GM19372 (cell line): ENCODE measurements at regions not wholly inside any gene's neighbourhood (a gene's known extent, or its start where the extent isn't known, plus 50 kb on each side); places are given as distances from the start of the nearest gene placed in this dataset.

Source experiments
- ATAC-seq: cut with Tn5 transposase; IDR thresholded peaks from one replicate; pipeline ENCODE4 v1.9.1; 2021; ENCODE audit warnings: mild to moderate bottlenecking, low read depth, moderate library complexity; ENCODE audit not compliant: unreplicated experiment

DNA sequence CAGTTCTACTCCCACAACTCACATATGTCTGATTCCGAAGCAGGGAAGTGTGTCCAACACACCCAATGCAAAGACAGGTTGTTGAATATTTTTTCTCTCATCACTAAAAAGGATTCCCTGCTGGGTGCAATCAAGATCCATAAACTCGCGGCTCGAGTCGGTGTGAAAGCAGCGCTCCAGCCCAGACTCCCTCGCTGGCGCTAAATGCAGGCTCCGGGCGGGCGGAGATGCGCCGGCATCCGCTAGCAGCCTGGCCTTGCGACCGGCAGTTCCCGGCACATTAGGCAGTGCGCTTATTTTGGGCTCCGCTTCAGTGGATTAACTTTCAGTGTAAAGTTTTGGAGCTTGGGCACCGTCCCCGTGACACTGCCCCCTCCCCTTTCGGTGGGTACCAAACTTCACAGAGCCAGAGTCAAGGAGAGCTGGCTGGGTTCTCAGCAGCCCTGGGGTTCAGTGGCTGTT lies 87.7 kb upstream of the POU3F1 start:
- no peak for ATAC-seq

DNA sequence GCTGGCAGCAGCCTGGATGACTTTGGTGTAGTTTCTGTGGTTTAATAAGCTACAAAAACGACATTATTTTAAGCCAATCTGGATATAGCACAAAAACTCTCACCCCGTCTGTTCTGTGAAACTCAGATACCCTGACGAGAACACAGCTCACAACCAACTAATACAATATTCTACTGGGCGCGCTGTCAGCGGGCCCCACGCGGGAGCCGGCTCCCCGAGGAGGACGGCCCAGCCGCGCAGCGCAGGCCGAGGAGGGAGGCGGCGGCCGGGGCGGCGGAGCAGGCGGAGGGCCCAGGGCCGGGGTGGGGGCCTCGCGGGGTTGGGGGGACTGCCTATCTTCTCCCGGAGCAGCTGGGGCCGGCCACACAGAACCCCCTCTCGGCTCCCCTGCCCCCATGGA lies 87.2 kb upstream of the POU3F1 start:
- no peak for ATAC-seq

DNA sequence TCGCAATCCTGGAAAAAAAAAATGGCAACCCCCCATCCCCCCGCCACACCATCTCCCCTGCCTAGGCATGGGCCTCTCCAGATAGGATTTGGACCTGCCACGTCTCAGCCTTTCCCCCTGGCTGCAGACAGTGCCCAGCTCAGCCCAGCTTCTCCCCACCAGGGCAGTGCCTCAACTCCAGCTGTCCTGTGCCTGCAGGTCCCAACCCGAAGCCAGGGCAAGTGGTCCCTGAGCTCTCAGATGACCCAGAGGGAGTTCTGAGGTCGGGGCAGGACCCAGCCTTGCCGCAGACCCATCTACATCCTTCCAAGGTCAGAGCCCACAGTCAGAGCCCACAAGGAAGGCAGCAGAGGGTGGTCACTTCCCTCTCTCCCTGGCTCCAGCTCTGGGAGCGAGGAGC lies 86.7 kb upstream of the POU3F1 start:
- no peak for ATAC-seq

DNA sequence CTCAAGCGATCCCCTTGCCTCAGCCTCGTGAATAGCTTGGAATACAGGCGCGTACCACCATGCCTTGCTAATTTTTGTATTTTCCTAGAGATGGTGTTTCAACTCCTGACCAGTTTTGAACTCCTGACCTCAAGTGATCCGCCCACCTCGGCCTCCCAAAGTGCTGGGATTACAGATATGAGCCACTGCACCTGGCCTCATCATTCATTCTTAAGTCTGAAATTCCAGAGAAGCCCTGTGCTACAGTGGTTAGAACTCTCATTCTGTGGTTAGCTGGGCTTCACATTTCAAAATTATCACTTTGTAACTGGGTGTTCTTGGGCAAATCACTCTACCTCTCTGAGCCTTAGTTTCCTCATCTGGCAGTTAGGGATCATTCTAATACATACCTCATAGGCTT lies 86.1 kb upstream of the POU3F1 start:
- no peak for ATAC-seq

DNA sequence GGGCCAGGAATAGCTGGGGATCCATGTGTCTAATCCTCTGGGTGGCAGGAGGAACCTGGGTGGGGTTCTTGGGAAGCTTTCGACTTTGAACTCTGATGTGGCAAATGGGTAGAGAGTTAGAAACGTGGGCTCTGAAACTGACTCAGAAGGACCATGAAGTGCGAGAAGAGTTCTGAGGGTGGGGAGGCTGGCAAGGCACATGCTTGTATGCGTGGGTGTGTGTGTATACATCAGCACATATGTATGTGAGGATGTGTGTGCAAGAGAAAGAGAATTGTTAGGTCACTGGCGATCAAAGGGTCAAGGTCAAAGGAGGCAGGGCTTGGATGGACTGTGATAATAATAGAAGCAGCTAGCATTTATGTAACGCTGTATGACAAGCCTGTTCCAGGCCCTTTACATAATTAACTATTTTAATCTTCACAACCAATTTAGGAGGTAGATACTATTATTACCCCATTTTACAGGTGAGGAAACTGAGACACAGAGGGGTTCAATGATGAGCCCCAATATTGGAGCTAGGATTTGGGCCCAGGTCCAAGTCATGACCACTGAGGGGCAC lies 84.5 kb upstream of the POU3F1 start:
- ATAC-seq, result no peak

DNA sequence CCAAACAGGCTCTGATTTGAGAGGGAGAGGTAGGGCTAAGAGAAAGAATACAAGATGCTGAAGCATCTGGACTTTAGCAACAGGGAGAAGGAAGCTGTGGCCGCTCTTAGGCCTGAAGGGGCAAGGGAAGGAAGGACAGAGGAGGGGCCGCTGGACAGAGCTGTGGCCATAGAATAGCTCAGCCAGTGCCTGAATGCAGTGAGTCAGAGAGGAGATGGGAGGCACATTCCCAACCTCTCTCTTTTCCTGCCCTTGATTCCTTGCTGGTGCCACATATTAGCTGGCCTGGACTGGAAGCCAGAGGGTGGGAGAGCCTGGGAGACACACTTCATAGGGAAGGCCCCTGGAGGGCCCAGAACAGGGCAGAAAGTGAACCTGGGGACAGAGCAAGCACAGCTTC lies 83.4 kb upstream of the POU3F1 start:
- no peak for ATAC-seq

DNA sequence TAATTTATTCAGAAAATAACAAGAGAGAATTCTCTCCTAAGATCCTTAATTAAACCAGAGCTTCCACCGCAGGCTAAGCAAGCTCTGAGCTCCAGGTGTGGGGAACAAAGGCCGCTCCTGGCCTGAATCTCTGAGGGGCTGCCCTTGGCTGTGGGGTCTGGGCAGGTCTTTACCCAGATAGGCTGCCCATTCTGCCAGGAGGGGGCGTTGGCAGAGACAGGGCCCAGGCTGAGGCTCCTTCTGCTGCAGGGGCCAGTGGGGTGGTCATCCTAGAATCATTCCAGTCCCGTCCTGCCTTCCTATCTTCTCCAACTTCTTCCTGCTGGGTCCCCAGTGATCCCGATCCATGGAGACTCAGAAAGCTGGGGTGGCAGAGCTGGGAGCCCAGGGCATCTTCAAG lies 82.9 kb upstream of the POU3F1 start:
- no peak for ATAC-seq

DNA sequence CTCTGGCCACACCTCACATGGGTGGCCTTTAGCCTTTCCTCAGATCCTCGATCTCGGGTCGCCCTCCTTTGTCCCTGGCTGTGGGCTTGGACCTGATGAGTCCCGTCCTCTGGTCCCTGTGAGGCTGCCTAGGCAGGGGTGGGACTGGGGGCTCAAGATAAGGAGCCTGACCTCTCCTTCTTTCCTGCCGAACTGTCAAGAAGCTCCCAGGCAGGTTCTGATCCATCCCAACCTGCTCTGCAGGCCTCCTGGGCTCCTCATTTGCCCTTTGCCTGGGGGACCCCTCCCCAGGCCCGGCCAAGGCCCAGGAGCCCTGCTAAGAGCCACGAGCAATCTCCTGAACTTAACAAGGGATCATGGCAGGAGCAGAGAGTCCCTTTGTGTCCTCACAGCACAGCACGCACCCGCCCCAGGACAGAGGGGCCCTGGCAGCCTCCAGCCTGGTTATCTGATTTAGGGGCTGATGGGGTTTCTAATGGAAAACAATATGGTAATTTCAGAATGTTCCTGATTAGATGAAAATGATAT lies 82.4 kb upstream of the POU3F1 start:
- no peak for ATAC-seq

DNA sequence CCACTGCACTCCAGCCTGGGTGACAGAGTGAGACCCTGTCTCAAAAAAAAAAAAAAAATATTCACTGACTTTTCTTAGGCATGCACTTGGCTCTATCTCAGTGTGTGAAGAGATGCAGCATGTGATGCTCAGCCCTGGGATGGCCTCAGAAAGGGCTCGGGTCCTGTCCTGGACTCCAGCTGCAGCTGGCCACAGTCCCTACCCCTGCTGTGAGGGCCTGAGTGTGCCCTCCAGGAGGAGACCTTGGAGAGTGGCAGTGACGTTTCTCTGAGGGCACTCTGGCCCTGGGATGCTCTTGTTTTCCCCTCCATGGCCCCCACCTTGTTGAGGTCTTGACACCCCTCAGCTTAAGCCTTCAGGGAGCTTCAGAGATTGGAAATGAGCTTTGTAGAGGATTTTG lies 81.9 kb upstream of the POU3F1 start:
- no peak for ATAC-seq

DNA sequence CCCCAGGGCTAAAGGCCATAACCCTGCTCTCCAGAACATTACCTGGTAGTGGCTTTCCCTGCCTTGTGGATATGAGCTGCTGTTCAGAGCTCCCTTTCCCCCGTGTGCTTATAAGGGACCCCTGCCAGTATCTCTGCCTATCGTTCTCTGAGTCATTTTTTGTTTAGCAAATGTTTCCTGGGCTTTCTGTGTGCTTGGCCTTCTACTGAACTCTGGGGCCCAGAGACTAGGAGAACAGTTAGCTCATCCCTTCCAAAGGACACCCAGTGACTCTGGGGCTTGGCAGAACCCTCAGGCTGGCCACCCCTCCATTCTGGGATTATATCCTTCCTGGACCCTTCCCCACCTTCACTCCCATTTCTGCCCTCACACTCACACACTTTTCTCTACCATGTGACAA lies 80.8 kb upstream of the POU3F1 start:
- no peak for ATAC-seq

DNA sequence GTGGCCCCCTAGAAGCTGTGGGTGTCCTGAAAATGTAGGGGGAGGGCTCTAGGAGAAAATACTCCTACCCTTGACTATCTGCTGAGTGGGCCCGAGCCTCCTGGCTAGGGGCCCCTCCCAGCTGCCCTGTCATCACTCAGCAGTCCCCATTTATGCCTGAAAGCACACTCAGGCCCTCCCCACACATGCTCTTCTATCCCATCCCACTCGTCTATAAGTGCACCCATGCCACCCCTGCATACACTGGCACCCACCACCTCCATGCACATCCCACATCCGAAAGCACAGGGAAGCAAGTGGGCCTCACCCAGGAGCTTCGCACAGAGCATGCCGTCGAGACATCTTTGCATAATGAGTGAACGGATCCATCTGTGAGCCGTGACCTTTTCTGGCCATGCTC lies 80.4 kb upstream of the POU3F1 start:
- ATAC-seq, result no peak

DNA sequence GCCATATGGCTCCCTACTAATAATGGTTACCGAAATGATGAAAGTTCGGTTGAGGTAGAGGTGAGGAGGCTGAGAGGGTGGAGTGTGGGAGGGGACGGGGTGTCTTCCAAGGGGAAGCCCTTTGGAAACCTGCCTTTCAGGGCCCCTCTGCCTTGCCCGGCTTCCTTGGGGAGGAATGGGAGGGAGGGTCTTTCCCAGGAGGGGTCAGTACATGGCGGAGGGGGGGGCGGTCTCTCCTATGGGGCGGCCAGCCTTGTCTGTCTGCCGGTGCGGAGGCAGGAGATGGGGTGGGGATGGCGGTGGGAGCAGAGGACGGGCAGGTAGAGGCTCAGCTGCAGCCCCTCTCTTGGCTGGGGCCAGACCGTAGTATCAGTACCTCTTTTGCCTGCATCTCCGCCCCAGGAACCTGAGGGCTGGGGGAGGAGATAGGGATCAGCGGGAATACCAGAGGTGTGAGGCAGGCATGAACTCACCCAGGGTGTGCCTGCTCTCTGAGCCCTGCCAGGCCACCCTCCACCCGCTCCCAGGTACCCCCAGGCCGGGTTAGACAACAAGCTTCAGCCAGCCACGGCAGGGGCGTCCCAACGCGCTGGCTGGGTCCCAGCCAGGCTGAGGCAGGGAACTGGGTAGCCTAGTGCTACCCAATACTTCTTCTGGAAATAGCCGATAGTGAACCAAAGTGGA lies 79.4 kb upstream of the POU3F1 start:
- ATAC-seq, result no peak

DNA sequence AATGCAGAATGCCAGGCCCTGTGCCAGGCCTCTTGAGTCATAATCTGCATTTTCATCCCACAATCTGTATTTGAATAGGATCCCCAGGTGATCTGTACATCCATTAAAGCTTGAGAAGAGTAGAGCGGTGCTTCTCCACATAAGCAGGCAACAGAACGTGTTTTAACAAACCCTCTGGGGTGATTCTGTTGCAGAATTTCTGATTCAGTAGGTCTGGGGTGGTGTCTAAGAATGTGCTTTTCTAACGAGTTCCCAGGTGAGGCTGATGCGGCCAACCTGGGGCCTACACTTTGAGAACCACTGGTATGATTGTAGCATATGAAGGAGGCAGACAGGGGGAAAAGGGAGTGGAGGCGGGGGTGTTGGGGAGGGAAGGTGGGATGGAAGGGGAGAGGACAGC lies 78.4 kb upstream of the POU3F1 start:
- ATAC-seq, result no peak

DNA sequence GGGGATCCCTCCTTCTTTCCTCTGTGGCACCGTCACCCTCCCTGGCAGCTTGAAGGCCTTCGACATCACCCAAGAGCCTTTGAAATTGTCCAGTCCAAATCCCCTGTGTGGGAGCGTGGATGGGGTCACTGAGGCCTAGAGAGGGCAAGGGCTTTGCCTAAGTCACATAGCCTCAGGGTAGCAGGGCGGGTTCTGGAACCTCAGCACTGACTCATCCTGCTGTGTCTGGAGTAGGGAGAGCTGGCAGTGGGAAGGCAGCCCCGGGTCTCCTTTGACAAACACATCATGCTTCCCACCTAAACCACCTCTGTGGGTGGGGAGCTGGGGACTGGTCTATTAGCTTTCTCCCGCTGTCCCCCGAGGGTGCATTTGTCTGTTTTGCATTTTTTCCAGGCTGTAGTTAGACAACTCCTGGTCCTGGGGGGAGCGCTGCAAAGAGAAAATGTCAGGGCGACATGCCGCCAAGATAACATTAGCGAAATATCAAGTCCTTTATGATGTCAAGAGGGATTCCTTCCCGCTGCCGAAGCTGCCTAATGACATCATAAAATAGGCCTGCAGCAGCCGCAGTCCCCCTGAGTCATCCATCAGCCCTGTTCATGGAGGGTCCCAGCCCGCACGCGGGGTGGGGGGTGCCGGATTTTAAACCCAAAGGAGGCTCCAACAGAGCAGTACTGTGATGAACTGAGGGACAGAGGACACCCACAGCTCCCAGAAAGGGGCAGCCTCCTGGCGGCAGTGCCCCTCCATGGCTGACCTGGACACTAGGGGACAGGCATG lies 77.0 kb upstream of the POU3F1 start:
- no peak for ATAC-seq

DNA sequence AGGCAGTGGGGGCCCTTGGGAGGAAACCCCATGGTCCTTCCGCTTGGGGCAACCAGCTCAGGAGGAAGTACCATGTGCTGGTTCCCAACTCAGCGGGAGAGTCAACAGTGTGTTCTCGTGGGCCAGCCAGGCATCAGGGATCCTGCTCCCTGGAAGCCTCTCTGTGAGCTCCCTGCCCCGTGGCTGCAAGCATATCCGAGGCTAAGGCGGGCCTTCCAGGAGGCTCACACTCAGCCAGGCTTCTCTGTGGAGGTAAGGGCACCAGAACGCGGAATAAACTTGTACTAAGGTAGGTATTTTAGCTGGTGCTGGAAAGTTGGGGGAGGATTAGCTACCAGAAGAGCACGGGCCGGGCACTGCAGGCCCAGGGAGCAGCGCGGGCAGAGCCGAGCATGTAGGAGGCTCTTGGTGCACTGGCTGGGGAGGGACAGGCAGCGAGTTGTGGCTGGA lies 74.7 kb upstream of the POU3F1 start:
- ATAC-seq, result no peak

DNA sequence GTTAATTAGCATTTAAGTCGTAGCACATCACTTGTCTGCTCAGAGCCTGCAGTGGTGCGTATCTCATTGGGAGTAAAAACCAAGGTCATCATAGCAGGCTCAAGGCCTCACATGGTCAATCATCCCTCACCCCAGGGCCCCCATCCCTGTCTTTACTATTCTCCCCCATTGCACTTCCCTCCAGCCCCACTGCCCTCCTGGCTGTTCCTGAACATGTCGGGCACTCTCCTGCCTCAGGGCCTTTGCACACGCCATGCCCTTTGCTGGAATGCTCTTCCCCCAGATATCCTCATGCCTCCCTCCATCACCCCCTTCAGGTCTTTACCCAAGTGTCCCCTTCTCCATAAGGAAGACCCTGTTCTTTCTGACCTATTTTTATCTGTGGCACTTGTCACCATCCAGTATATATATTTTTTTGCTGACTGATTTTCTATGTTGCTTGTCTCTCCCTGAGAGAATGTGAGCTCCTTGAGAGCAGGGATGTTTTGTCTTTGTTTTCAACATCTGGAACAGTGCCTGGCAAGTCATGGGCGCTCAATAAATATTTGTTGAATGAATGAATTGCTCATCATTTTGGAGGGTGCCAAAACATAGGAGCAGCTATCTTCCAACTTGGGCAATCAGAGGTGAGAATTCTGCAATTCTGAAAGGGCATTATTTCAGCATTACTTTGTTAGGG lies 74.1 kb upstream of the POU3F1 start:
- ATAC-seq, result no peak

DNA sequence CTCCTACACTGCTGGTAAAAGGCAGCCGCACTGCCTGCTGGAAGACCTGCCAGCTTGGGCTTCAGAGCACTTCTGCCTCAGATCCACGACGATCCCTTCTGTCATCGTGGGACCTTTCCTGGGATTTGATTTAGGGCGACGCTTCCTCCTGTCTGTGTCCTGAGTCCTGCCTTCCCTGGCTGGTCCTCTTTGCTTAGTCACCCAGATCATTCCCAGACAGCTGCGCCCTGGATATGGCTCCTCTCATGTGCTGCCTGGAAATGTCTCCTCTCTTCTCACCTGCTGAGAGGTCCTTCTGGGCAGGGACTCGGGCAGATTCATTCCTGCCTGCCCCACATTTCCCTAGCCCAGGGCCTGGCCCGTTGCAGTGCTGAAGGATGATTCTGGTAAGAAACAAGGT lies 72.4 kb upstream of the POU3F1 start:
- no peak for ATAC-seq

DNA sequence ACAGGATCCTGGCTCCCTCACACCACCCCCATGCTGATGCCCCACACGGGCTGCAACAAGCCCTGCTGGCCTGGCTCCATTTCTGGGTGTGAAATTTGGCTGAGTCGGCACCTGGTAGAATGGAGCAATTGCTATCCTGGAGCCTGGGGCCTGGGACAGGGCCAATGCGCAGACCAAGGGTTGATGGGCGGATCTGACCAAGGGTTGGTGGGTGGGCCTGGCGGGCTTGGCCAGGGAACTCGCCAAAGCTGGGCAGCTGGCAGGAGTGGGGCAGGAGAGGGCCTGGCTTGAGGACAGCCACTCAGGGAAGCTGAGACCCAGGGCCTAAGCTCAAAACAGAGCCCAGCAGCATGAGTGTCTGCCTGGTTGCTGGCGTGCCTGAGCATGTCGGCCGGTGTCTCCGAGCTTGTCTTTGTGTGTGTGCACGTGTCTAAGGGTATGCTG lies 70.9 kb upstream of the POU3F1 start:
- no peak for ATAC-seq

DNA sequence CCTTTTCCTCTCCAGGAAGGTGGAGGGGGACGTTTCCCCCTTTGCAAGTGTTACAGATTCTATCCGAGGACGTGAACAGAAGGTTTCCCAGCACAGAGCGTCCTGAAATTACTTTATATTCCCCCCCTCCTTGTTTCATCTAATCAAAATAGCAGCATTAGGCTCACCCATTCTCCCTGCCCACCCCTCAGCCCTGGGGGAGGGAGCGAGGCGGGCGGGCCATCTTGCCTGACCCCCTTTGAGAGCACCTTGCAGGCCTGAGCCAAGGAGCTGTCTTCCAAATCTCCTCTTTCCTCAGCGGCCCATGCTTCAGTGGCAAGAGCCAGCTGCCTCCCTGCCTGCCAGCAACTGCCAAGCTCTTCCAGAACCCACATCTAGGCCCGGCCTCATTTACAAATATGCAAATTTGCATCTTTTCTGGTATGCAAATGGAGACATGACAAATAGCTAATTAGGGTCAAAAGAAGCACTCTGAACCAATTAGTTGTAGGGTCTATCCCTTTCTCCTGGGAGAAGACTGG lies 69.1 kb upstream of the POU3F1 start:
- ATAC-seq, result no peak

DNA sequence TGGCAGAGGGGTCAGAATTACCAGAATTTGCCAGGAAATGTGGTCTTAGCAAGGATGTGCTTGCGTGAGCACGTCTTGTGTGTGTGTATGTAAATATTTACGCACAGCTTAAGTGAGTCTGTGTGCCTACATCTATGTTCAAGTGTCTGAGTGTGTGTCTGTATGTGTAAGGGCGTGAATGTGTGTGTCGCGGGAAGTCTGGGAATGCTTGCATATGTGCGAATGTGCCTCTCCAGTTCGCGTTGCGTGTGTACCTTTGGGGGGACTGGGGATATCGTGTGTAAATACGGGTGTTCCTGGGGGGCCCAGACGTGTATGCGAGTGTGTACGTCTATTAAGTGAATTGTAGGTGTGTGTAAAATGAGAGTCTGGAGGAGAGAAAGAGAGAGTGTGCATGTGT lies 68.6 kb upstream of the POU3F1 start:
- no peak for ATAC-seq
